Keratinocyte (primary cell): ENCODE measurements at regions not wholly inside any gene's neighbourhood (a gene's known extent, or its start where the extent isn't known, plus 50 kb on each side); places are given as distances from the start of the nearest gene placed in this dataset.

ENCODE experiments used
- EZH2 ChIP-seq: IDR thresholded peaks from one replicate; pipeline ENCODE4 v1.6.1; 2012; ENCODE audit warnings: inconsistent platforms, mild to moderate bottlenecking, low read length, moderate library complexity
- TF ChIP-seq, protein P1 (sequence below), 3 experiments: IDR thresholded peaks in 1 of 3; conservative IDR thresholded peaks in 1 of 3; optimal IDR thresholded peaks in 1 of 3; 2 replicates in 2 of 3; 3 replicates in 1 of 3; pipeline versions ENCODE3 to v1.5.1; 2011; ENCODE audit warnings: low read length in 3 of 3, mild to moderate bottlenecking in 3 of 3, moderate library complexity in 2 of 3, control low read depth in 1 of 3, inconsistent platforms in 1 of 3; ENCODE audit not compliant: insufficient read depth in 2 of 3; ENCODE audit errors: extremely low read depth in 1 of 3

DNA sequence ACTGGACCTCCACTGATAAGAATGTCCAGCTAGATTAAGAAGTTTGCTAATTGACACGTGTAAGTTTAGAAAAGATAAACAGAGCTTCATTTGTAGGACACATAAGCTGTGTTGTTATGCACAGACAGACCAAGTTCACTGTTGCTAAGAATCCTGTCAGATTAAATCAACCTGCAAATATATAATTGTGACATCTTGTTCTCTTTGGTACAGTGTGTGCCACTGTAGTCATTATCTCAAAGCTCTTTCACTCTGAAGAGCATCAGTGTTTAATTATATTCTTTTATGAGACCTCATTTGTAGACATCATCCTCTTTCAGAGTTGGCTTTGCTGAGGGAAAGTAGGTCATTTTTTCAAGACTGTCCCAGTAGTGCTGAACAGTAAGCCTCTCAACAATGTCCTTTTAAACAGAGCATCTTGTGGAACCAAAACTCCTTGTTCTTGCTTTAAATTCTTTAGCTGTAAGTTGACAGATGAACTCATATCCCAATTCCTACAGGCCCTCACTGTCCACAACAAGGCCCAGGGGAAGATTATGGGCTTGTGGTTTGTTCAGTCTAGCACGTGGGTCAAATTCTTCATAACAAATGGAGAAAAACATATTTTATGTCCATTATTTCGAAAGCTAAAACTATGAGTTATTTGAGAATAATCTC lies 252.4 kb downstream of the HDGFL1 start:
- TF ChIP-seq, protein P1, sequence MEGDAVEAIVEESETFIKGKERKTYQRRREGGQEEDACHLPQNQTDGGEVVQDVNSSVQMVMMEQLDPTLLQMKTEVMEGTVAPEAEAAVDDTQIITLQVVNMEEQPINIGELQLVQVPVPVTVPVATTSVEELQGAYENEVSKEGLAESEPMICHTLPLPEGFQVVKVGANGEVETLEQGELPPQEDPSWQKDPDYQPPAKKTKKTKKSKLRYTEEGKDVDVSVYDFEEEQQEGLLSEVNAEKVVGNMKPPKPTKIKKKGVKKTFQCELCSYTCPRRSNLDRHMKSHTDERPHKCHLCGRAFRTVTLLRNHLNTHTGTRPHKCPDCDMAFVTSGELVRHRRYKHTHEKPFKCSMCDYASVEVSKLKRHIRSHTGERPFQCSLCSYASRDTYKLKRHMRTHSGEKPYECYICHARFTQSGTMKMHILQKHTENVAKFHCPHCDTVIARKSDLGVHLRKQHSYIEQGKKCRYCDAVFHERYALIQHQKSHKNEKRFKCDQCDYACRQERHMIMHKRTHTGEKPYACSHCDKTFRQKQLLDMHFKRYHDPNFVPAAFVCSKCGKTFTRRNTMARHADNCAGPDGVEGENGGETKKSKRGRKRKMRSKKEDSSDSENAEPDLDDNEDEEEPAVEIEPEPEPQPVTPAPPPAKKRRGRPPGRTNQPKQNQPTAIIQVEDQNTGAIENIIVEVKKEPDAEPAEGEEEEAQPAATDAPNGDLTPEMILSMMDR (optimal IDR thresholded peaks at IDR 0.05 in 1 of 3, IDR thresholded peaks at IDR 0.05 in 1 of 3, conservative IDR thresholded peaks at IDR 0.05 in 1 of 3; ENCODE audit: extremely low read depth in 1 of 3, insufficient read depth in 2 of 3, low read length in 3 of 3) = no peak
- TF ChIP-seq EZH2 = no peak
